OCI-LY7 (cell line): ENCODE measurements at regions not wholly inside any gene's neighbourhood (a gene's known extent, or its start where the extent isn't known, plus 50 kb on each side); places are given as distances from the start of the nearest gene placed in this dataset.

Experiments used
- EZH2phosphoT487 ChIP-seq: fragments of 200-600 bp; sonication (generic); IDR thresholded peaks from 2 replicates; pipeline ENCODE4 v1.6.1; 2018; ENCODE audit warnings: low read depth, borderline replicate concordance, mild to moderate bottlenecking, mixed run types, antibody characterized with exemption, low read length, moderate library complexity, mixed read lengths
- TF ChIP-seq, protein P1 (sequence below): fragments of 200-600 bp; sonication (generic); conservative IDR thresholded peaks from 2 replicates; pipeline ENCODE4 v1.5.1; 2014; ENCODE audit warnings: mild to moderate bottlenecking, antibody characterized with exemption, low read length, moderate library complexity, mixed read lengths

DNA sequence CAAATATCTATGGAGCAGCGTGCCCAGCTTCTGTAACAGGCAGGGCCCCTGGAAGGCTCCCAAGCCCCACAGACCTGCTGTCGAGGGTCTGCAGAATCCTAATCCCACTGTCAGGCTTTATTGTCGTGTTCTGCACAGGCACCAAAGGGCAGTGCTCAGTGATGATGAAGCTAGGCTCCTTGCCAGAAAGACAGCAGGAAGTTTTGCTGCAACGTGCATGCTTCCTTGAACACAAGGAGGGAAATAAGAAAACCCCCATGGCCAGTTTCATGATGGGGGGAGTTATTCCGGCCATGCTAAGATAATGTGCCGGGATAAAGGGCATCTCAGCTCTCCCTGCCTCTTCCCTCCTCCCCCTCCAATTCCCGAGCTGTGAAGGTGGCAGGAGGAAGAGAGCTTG, 109.4 kb upstream of the KCNG1 start:
- TF ChIP-seq, protein P1, sequence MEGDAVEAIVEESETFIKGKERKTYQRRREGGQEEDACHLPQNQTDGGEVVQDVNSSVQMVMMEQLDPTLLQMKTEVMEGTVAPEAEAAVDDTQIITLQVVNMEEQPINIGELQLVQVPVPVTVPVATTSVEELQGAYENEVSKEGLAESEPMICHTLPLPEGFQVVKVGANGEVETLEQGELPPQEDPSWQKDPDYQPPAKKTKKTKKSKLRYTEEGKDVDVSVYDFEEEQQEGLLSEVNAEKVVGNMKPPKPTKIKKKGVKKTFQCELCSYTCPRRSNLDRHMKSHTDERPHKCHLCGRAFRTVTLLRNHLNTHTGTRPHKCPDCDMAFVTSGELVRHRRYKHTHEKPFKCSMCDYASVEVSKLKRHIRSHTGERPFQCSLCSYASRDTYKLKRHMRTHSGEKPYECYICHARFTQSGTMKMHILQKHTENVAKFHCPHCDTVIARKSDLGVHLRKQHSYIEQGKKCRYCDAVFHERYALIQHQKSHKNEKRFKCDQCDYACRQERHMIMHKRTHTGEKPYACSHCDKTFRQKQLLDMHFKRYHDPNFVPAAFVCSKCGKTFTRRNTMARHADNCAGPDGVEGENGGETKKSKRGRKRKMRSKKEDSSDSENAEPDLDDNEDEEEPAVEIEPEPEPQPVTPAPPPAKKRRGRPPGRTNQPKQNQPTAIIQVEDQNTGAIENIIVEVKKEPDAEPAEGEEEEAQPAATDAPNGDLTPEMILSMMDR: no peak
- TF ChIP-seq EZH2phosphoT487: no peak
